Left hindlimb (tissue), 1 donor: ENCODE measurements at regions not wholly inside any gene's neighbourhood (a gene's known extent, or its start where the extent isn't known, plus 50 kb on each side); places are given as distances from the start of the nearest gene placed in this dataset.
"Not testable (repeated sequence)": the region's sequence is repeated elsewhere in the genome, so short reads cannot be mapped to it uniquely, and the experiment has no call there.

Experiments
- DNase-seq: peaks from one replicate; pipeline ENCODE4 v3.0.0-alpha.2; 2018

DNA sequence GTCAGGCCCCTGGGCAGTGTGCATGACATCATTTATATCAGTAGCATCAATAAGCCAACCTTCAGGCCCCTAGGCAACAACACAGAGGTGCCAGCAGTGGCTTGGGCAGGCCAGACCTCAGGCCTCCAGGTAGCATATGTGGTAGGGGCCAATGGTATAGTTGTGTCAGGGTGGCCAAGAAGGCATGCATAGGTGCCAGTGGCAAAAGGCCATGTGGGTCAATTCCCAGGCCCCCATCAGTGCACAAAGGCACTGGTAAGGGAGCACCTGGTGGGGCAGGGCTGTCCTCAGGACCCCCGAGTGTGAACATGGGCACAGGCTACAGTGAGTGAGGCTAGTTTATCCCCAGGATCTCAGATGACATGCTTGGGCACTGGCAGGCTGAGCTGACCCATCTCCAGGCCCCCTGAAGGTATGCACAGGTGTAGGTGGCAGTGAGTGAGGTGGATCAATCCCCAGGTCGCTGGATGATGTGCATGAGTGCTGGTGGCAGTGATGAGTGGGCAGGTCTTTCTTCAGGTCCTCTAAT is 244.1 kb upstream of the ZNF385D start:
- DNase-seq: peak; percentile 23

DNA sequence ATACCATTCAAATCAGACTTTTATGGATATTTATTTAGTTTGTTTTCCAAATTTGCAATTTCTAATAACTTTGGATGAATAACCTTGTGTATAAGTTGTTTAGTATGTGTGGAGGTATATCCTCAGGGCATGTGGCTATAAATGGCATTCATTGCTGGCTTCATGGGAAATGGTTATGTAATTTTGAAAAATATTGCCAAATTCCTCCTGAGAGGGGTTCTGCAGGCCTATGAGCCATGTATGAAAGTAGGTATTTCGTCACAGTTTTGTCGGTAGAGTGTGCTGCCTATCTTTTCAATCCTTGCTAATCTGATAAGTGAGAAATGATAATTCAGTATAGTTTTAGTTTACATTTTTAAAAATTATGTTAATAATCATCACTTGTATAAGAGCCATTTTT is 256.4 kb upstream of the ZNF385D start:
- DNase-seq: no peak

DNA sequence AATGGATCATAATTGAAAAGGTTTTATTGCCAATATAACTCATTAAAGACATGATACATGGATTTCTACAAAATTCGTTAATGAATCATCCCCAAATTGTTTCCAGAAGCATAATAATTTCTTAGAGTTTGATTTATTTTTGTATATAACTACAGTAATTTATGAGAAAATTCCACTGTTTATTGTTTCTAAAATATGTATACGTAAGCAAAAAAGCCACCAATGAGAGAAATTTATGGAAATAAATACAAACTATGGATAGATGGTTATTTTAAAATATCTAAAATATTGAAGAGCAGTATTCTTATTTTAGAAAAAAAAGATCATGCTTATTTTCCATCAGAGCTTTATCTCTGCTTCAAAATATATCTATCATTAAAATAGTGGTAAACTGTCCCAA is 260.0 kb upstream of the ZNF385D start:
- no peak for DNase-seq

DNA sequence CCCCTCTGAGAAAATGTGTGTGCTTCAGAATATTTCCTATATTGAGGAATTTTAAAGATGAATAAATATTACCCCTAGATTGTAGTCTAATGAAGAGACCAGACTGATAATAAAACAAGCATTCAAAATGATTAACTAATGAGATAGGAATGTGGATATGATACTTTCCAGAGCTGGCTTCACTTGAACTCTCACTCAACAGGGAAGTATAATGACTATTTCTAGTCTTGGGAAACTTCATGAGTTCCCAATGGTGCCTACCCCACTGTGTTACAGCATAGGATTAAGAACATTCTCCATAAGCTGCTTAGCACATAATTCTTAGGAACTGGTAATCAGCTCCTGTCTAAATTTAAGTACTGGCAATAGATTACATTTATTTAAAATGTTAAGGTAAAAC is 261.5 kb upstream of the ZNF385D start:
- no peak for DNase-seq

DNA sequence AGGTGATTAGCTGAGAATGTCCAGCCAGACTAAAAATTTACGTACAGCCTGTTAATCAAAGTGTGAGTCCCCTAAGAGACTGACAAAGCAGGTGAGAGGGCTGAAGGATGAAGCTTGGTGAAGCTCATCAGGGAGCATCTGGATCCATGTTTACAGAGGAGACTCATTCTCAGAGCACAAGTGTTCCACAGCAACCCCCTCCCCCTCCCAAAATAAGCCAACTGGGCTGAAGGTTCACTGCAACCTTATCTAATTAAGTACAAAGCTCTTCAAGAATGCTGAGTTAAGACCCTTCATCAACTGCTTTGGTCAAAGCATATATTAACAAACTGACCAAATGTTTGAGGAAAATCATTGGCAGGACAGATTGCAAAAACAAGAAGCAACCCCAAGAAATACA is 262.6 kb upstream of the ZNF385D start:
- no peak for DNase-seq

DNA sequence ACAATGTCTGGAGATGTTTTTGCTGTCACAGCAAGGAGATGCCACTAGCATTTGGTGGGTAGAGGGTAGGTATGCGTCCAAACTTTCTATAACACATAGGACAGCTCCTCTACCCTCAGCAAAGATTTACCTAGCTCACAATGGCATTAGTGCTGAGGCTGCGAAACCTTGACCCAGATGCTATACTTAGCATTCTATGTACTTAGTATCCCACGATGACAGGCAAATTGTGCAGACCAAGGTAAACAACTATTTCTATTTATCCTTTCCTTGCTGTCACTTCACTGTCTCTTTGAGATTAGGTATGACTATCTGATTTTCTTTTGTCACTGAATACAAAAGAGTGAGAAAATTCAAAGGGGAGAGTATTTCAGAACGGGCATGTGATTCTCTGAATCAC is 265.2 kb upstream of the ZNF385D start:
- no peak for DNase-seq

DNA sequence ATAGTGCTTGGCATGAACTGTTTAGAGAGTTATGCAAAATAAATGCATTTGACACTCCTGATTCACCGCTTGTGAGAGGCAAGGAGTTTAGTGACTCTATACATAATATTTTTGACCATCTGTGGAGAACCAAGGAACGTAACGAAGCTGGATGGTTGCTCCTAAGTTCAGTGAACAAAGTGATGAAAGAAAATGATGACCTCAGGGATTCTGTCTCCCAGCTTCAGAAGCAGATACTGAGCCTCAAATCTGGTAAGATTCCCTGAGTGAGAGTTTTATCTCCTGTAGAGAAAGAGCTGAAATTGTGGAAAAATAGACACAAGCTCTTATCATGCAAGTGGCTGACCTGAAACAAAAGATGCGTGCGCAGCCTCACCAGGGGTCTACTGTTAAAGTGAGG is 273.6 kb upstream of the ZNF385D start:
- DNase-seq: not testable (repeated sequence)

DNA sequence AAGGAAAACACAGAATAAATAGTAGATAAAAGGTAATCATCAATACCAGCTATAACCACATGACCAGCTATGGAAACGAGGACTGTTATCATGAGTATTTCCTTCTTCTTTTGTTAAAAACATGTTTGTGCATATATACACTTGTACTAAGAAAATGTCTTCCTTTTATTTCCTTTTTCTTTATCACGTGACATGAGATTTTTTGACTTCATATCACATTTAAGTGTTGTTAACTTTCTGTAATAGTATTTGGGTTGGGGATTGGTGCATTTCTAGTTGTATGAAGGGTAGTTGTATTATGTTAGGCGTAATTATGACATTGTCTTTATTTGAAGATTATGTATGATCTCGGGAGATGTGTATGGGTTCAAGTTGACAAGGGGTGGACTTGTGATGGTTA is 278.5 kb upstream of the ZNF385D start:
- no peak for DNase-seq

DNA sequence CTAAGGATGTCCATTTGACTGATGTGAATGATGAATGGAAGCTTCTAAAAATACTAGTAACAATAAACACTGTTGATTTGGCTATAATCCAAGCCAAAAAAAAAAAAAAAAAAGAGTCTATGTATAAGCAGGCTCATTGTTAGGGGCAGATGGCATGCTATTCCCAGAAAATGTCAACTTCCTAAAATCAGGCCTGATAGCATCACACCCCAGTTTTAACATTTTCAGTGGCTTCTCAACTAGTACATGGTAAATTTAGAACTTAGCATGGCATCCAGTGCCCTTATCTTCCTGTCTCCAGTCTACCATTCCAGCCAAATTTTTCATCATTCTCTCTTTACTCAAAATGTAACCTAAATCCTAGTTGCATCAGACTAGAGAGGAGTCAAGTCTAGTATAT is 288.2 kb upstream of the ZNF385D start:
- DNase-seq: no peak

DNA sequence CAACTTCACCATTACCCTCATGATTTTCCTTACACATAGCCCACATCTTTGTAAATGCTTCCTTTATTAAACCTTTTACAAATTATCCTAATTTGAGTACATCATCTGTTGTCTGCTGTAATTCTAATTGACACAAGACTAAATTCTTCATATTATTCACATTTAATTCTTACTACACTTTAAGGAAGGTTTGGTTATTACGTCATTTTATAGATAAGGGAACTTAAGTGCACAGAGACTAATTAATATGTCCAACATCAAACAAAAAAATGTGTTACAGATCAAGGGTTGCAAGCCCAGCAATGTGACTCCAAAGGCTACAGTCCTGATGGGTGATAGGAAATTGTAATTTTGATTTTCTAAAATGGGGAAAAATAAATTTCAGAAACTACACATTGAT is 289.1 kb upstream of the ZNF385D start:
- no peak for DNase-seq

DNA sequence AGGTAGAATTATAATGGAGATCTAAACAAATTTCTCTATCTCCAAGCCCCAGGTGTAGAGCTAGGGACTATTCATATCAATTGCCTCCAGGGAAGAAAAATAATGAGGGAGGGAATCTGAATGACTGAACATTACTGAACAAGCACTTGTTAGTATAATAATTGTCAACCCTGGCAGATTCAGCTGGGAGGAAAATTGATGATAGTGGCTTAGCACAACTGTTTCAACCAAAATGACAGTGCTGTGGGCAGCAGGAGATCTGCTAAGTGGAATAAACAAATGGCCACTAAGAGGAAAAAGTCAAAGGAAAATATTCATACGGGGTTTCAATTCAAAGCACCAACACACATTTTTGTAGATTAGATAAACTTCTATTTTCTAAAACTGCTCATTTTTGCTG is 294.9 kb upstream of the ZNF385D start:
- DNase-seq: no peak

DNA sequence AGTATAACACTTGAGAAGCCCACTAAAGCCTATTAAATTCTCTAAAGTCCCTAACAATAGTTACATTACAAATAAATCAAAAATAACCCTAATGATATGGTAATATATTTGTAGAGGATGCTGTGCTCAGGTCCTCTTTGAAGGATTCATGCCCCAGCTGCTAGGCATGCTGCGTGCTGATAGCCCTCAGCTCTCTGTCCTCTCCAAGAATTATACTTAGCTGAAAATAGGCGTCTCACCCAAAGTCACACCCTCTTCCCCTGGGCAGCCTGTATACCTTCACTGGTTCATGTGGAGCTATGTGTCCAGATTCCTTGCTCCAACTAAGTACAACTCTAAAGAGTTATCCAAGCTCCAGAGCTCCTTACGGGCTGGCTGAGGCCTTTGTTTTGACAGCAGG is 312.5 kb upstream of the ZNF385D start:
- no peak for DNase-seq

DNA sequence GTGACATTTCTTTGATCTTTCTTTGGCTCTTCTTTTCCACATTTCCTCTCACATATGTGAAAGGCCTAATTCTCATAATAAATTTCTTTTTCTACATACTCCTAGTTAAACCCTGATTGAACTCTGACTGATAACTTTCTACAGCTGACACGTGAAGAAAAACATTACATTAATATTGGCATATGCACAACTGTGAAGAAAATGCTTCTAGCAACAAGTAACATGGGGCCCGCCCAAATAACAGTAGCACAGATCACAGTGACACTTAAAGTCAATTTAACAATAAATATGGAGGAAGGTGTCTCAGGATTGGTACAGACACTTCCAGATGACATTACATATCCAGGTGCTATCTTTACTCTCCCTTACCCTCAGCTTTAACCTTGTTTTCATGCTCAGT is 317.6 kb upstream of the ZNF385D start:
- no peak for DNase-seq

DNA sequence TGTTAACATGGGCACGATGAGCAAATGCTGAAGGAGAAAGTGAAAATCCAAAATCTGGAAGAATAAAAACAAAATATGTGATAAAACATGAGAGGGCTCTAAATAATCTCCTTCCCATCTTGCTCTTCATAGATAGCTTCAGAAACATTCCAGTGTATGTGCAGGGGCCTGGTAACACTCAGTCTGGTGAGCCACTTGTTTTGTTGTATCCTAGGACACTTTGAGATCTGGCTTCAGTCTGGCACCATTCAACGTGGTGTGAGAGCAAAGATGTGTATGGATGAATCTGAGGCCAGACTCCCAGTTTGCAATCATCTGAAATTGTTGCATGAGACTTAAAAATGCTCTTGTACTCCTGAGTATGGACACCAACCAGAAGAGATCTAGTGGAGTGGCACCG is 337.2 kb upstream of the ZNF385D start:
- no peak for DNase-seq

DNA sequence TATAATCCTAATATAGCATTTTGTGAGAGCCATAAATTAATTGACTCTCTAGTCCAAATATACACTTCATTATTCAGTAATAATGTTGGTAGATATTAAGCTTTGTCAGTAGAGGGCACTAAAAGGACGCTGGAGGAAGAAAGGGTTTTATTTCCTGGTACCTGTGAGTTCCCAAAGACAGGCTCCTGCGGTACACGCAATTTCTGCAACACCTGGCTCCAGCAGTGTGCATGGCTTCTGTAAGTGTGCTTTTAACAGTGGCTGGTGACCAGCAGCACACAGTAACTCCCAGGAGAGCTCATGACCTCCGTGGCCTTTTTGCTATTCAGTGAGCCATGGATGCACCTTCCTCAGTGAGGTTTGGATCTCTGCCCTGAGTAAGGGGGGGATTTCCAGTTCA is 338.3 kb upstream of the ZNF385D start:
- DNase-seq: no peak

DNA sequence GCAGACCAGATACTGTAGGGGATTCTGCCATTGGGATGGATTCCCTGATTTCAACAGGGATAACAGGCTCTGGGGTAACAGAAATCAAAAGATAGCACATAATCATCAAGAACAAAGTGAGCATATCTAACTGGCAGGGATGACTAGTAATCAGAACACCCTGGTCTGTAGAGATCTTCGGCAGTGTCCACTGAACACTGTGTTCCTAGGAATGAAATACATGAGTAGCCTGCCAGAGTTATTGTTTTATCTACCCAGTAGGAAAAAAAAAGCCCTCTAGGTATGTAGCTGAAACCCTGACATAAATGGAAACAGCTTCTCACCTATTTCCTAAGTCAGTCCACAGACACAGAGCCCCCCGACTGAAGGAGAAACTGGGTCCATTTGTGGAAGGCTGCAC is 340.3 kb upstream of the ZNF385D start:
- DNase-seq: no peak

DNA sequence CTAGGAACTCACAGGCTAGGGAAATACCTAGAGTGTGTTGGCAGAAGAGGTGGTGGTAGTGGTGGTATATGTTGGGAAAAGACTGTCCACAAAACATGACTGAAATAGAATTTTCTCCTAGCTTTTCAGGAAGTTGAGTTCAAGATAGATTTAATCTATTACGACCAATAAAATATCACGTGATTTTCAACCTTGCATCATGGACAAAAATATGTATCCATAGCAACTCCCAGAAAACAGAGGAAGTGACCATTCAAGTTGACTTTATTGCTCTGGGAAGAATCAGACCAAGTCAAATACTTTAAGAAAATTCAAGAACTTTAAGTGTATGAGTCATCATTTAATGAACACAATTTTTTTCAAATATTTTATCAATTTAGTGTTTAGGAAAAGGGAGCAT is 347.0 kb upstream of the ZNF385D start:
- DNase-seq: no peak

DNA sequence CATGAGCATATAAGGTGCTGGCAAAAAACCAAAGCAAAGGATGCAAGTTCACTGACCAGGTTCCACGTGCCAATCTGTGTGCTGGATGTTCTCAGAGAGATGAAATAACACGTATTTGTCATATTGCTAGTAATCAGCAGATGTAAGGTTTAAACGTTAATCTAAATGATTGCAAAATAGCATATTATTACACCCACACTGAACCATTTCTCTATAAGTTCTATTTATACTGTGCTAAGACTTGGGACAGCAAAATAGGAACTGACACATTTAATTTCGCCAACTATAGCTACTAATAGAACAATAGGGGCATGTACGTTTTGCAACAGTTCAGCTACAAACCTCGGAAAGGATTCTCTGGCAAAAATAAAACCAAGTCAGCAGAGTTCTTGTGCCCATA is 350.3 kb upstream of the ZNF385D start:
- no peak for DNase-seq

DNA sequence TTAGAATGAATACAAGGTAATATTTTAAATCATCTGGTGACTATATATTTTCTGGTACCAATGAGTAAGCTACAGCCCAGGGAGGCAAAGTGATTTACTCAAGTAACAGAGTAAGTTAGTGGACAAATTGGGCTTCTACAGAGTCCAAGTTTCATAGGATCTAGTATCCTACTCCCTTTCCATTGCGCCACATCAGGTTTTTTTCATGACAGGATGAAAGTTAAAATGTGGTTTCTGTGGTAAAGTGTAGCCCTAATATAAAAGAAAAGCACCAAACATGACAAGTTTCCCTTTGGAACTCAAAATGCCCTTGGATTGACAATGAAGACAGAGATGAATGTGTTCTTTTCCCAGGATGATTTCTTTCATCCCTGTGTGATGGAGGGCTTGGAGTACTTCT is 350.8 kb upstream of the ZNF385D start:
- no peak for DNase-seq

DNA sequence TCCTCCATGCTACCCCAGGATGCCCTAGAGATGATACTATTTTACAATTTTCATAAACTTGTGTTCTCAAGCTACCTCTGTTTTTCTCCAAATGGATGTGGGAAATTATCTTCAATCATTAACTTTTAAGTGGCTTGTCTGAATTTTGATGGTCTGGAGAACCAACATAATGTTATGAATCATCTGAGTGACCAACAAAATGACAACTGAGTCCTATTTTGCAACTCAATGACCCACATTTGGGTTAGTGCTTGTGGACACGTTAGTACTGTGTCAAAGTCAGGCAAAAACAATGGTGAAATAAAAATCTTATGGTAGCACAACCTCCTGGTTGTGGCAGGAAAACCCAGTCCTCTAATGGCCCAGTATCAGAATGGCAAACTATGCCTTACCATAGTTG is 352.4 kb upstream of the ZNF385D start:
- no peak for DNase-seq

DNA sequence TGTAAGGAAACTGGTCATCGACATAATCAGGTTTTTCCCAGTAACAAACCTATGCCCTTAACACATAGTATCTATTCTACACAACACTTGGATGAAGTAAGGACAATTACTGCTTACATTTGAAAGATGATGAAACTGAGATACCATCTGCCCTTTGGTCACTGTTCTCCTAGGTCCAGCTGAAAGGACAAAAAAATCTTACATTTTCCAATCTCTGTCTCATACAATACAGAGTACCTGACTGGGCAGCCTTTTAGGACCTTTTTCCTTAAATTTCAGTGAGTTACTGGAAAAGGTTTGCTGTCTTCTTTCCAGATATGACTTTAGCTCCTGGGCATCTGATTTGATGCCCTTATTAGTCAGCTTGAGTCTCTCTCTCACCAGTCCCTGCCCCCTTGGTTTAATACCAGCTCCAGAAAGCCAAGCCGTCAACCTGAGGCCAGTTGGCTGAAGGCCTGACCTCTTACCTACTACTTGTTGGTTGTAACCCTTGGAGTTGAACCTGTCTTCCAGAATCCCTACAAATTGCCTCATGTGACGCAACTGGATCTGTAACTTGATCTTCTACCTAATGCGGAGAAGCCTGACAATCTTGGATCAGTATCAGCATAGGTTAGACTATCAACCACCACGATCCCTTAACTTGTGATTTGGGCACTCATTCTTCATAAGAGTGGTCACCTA is 355.3 kb upstream of the ZNF385D start:
- no peak for DNase-seq

DNA sequence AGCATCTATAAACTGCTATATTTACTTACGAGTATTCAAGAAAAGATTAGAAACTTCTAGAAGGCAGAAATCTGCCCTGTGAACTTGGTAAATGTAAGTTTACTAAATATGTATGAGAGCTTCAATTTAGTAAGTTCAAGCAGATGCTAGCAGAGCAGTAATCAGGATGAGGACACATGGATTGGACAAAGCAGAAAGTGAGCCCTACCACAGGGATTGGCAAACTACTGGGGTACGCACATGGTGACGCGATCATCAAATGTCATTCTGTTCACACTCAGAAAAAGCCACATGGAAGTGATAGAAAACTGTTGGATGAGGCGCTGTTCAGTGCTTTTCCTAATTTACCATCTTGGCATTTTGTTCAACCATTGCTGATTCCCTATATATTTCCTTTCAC is 360.2 kb upstream of the ZNF385D start:
- DNase-seq: no peak

DNA sequence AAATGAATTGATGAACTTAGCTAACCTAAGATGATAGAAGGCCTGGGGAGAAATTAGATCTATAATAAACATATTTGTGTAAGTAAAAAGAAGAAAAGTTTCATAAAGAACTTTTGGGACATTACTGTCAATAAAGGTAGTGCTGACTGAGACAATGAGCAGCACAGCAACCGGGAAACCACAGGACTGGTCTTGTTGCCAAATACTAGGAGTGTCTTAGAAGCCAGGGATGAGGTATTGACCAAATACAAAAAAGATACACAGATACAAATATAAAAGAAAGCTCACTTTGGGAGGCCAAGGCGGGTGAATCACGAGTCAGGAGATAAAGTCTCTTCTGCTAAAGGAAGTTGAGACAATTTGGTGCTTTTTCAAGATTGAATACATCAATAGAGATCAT is 362.4 kb upstream of the ZNF385D start:
- DNase-seq: no peak

DNA sequence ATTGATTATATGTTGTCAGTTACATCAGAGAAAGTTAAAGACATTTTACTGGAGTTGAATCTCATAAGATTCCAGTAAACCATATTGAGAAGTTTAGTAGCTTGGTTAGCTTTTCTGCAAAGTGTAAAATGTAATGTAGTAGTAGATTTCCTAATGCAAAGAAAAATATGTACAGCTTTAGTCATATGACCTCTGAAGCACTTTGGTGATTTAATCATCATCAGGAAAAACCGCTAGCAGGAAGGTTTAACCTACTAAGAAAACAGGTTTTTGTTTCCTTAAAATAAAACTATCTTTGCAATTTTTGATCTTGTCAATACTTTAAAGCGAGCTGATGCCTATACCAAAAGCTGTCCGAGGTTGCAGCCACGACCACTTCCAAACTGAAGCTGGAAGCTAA is 364.6 kb upstream of the ZNF385D start:
- no peak for DNase-seq

DNA sequence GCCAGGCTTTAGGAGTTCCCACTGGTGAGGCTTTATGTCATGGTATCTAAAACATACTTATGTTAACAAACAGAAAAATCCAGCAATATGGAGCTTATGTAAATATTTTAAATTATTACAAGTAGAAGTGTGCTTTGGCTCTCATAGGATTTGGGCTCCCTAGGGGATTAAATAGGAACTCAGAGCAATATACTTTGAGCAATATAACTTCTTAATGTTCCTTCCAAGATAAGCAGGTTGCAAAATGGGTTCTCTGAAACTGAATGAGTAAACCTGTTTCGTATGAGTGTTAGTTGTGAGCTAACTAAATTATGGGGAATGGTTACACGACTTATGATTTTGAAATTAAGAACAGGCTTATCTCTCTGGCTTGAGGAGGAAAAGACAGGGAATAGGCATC is 366.1 kb upstream of the ZNF385D start:
- no peak for DNase-seq
